Heart right ventricle (tissue), 16 donors: ENCODE measurements at regions not wholly inside any gene's neighbourhood (a gene's known extent, or its start where the extent isn't known, plus 50 kb on each side); places are given as distances from the start of the nearest gene placed in this dataset.

ENCODE experiments used
- ATAC-seq, 8 donors: fragments of 200-7000 bp; cut with Tn5 transposase; one replicate each; pipeline ENCODE4 v1.9.1; 2020; ENCODE audit warnings: mild to moderate bottlenecking in 8 of 8, moderate library complexity in 8 of 8, moderate number of reproducible peaks in 1 of 8
- DNase-seq, 2 donors: peaks; one replicate each; pipeline ENCODE4 v3.0.0-alpha.2; 2020
- H3K27ac ChIP-seq, 10 donors: fragments of 200-600 bp; sonication (generic) in 2 of 10; one replicate each; pipeline versions ENCODE4 v1.5.0 to v1.8.0; 2020 to 2022; ENCODE audit warnings: mild to moderate bottlenecking in 3 of 10
- H3K27me3 ChIP-seq, 7 donors: fragments of 200-600 bp; one replicate each; pipeline ENCODE4 v1.8.0; 2021 to 2022; ENCODE audit warnings: mild to moderate bottlenecking in 2 of 7
- H3K36me3 ChIP-seq, 9 donors: fragments of 200-600 bp; sonication (generic) in 1 of 9; one replicate each; pipeline versions ENCODE4 v1.5.0 to v1.8.0; 2020 to 2022; ENCODE audit warnings: mild to moderate bottlenecking in 2 of 9
- H3K4me1 ChIP-seq, 9 donors: fragments of 200-600 bp; sonication (generic) in 1 of 9; one replicate each; pipeline versions ENCODE4 v1.5.0 to v1.8.0; 2020 to 2022; ENCODE audit warnings: mild to moderate bottlenecking in 4 of 9
- H3K4me3 ChIP-seq, 10 donors: fragments of 200-600 bp; sonication (generic) in 2 of 10; one replicate each; pipeline versions ENCODE4 v1.5.0 to v1.8.0; 2020 to 2022; ENCODE audit warnings: mild to moderate bottlenecking in 7 of 10, moderate library complexity in 2 of 10
- H3K9me3 ChIP-seq, 11 donors: fragments of 200-600 bp in 10 of 11; sonication (generic) in 2 of 11; one replicate each; pipeline versions ENCODE4 v1.5.0 to v1.8.0; 2013 to 2022; ENCODE audit warnings: mild to moderate bottlenecking in 2 of 11, control low read depth in 1 of 11, moderate library complexity in 1 of 11
- WGBS, 2 donors: extraction: QIAGEN DNeasy Blood & Tissue Kit; methylation state at CpG; one replicate each; pipeline ENCODE4 v1.1.7; 2013; ENCODE audit warnings: inconsistent platforms in 1 of 2; 5-methylcytosine and 5-hydroxymethylcytosine counted together
- intact Hi-C, 10 donors: fragments of 100-400 bp; cut with DNase I; formaldehyde crosslinking; loops; one replicate each; pipeline versions ENCODE4 v1.11.1 to v1.14.2; 2022
- TF ChIP-seq, protein P1 (sequence below), 9 donors: fragments of 200-600 bp; sonication (generic) in 2 of 9; IDR thresholded peaks; one replicate each; pipeline versions ENCODE4 v1.5.0 to v1.8.0; 2021 to 2022; ENCODE audit warnings: antibody characterized with exemption in 9 of 9, mild to moderate bottlenecking in 5 of 9, moderate library complexity in 1 of 9
- donor health status: Arrhythmogenic right ventricular cardiomyopathy.
- donor health status: ischemic (EF 13 %, LVEDD 7.1; RV severe dilation, severe dysfunction).
- donor health status: healthy with polysubstance abuse.
- donor health status: DM: no; HTN: yes; CAD: no.
- donor health status: DM: no; HTN: no; CAD: no.
- donor health status: ischemic (EF 25% LVEDD 6.9; RV normal size, moderate dysfunction).
- donor health status: ischemic (EF 25% LVEDD 5.7; RV mildly dilated, moderate dysfunction).
- donor health status: healthy.
- donor health status: DM: yes; HTN: yes; CAD: no.
- donor health status: Ischemic cardiomyopathy.
- donor health status: ischemic (EF 35%, LVEDD 5.7; RV mildly dilated, moderate dysfunction).
- donor health status: nonischemic (EF 11% LVEDD 7.7; RV severe dilation, severe dysfunction).
- donor health status: DM: yes; HTN: yes; CAD: no.
- donor health status: PGD.
- donor health status: ischemic (EF 29% LVEDD 5.4; RV normal size, mild dysfunction).
- donor health status: nonischemic (EF 23%, LVEDD 6.1; RV moderate dilation, normal function).

DNA sequence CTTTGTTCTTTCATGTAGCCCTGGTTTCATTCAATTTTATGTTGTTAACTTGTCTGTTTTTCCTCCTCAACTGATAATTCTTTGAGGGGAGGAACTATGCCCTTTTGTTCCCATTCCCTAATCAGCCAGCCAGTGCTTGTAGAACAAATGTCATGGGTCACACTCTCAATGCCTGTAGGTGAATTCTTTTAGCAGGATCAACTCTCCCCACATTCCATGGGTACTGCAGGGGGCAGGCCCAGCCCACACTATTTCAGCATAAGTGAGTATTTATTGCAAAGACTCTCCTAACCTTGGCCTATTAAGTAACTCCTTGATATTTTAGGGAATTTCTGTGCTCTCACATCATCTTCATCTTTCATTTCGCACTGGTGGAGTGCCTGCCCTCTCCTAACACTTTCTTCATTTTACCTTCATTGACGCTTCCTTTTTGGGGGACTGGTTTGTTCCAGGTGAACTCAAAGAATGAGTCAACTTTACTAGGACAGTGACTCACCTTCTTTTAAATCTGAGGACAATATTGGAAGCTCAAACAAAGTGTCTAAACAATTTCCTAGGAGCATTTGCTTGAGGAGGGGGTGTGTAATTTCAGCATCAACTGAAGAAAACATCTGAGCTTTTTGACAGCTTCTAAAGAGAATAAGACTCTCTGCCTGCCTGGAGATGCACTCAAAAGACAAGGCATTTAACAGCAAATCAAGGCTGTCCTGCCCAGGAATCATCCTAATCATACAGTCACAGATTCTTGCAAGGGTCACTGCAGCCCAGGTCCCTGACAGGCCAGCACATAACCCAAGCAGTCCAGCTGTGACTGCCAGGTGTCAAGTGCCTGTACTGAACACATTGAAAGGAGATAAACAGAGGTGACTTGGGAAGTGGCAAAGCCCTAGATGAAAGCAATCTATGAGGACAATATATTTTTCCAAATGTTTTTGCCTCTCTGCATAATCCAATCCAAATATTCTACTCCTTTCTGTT, 208.8 kb upstream of the ADRA1D start:
- intact Hi-C loops: no loop called here
- Histone ChIP-seq H3K4me3 (no peak overlapping the region), H3K9me3 (peaks cover 0 to 20% (median 0%) of the 10 kb centered on the region in 11 donors), H3K36me3 (no peaks in the 10 kb centered on the region), H3K27ac (no peak overlapping the region), H3K4me1 (peaks cover 0 to 6% (median 0%) of the 10 kb centered on the region in 9 donors), H3K27me3 (no peaks in the 10 kb centered on the region)
- ATAC-seq (peak in 2 of 8 donors; percentile 31 to 64), DNase-seq (no peak)
- TF ChIP-seq, protein P1, sequence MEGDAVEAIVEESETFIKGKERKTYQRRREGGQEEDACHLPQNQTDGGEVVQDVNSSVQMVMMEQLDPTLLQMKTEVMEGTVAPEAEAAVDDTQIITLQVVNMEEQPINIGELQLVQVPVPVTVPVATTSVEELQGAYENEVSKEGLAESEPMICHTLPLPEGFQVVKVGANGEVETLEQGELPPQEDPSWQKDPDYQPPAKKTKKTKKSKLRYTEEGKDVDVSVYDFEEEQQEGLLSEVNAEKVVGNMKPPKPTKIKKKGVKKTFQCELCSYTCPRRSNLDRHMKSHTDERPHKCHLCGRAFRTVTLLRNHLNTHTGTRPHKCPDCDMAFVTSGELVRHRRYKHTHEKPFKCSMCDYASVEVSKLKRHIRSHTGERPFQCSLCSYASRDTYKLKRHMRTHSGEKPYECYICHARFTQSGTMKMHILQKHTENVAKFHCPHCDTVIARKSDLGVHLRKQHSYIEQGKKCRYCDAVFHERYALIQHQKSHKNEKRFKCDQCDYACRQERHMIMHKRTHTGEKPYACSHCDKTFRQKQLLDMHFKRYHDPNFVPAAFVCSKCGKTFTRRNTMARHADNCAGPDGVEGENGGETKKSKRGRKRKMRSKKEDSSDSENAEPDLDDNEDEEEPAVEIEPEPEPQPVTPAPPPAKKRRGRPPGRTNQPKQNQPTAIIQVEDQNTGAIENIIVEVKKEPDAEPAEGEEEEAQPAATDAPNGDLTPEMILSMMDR (IDR thresholded peaks at IDR 0.05): no peak
- WGBS, 2 donors: 89 to 93% methylated on average over 2 of the region's 2 CpGs

DNA sequence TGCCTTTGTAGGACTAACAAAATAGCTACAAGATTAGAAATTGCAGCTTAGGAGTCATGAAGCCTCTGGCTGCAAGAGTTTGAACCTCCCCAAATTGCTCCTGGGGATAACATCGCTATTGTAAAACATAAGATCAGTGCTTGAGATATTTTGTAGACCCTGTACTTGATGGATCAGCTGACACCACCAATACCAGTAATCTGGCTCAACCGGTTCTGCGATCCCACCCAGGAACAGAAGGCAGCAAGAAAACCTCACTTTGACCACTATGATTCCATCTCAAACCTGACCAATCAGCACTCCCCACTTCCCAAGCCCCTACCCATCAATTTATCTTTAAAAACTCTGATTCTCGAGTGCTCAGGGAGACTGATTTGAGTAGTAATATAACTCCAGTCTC, 206.9 kb upstream of the ADRA1D start:
- TF ChIP-seq, protein P1 (IDR thresholded peaks at IDR 0.05): no peak
- intact Hi-C loops: no loop called here
- no peak overlapping the region for H3K27ac ChIP-seq
- ATAC-seq: no peak
- no peak overlapping the region for H3K4me3 ChIP-seq
- H3K4me1 ChIP-seq: peaks cover 0 to 6% (median 0%) of the 10 kb centered on the region in 9 donors
- WGBS, 2 donors: 81 to 92% methylated on average over 4 of the region's 4 CpGs
- H3K9me3 ChIP-seq: peaks cover 0 to 20% (median 0%) of the 10 kb centered on the region in 11 donors
- H3K27me3 ChIP-seq: no peaks in the 10 kb centered on the region
- no peak for DNase-seq
- H3K36me3 ChIP-seq: no peaks in the 10 kb centered on the region

- DNase-seq (no peak), ATAC-seq (no peak)
- Histone ChIP-seq H3K27ac (no peak overlapping the region), H3K36me3 (no peaks in the 10 kb centered on the region), H3K4me3 (no peak overlapping the region), H3K27me3 (no peaks in the 10 kb centered on the region), H3K9me3 (peaks cover 0 to 20% (median 0%) of the 10 kb centered on the region in 11 donors), H3K4me1 (peaks cover 0 to 6% (median 0%) of the 10 kb centered on the region in 9 donors)
- WGBS, 2 donors: 85 to 98% methylated on average over 1 of the region's 1 CpG
- TF ChIP-seq, protein P1 (IDR thresholded peaks at IDR 0.05): no peak
- intact Hi-C loops: no loop called here
These were observed 206.2 kb upstream of the ADRA1D start for GRCh38 chr20:4455301-4455701.

DNA sequence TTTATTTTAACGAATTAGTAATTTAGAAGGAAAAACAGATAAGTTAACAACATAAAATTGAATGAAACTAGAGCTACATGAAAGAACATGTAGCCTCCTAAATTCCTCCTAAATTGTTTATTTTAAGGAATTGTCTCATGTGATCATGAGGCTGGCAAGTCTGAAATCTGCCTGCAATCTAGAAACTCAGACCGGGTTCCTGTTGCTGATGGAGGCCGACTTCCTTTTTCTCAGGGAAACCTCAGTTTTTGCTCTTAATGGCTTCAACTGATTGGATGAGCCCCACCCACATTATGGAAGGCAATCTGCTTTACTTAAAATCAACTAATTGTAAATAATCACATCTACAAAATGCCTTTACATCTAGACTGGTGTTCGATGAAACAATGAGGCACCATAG, 205.0 kb upstream of the ADRA1D start:
- WGBS, 2 donors: 69 to 76% methylated on average over 4 of the region's 4 CpGs

More for the DNA sequence above, 205.0 kb upstream of the ADRA1D start:
- Histone ChIP-seq H3K4me3 (no peak overlapping the region), H3K36me3 (no peaks in the 10 kb centered on the region), H3K4me1 (peaks cover 0 to 6% (median 0%) of the 10 kb centered on the region in 9 donors), H3K9me3 (peaks cover 0 to 17% (median 0%) of the 10 kb centered on the region in 11 donors), H3K27me3 (no peaks in the 10 kb centered on the region), H3K27ac (no peak overlapping the region)
- intact Hi-C loops: no loop called here
- TF ChIP-seq, protein P1 (IDR thresholded peaks at IDR 0.05): no peak
- ATAC-seq (no peak), DNase-seq (no peak)
